HG02870 (cell line): ENCODE measurements at regions not wholly inside any gene's neighbourhood (a gene's known extent, or its start where the extent isn't known, plus 50 kb on each side); places are given as distances from the start of the nearest gene placed in this dataset.

Experiments
- ATAC-seq: cut with Tn5 transposase; IDR thresholded peaks from one replicate; pipeline ENCODE4 v1.9.1; 2021; ENCODE audit warnings: mild to moderate bottlenecking, moderate library complexity; ENCODE audit not compliant: unreplicated experiment

DNA sequence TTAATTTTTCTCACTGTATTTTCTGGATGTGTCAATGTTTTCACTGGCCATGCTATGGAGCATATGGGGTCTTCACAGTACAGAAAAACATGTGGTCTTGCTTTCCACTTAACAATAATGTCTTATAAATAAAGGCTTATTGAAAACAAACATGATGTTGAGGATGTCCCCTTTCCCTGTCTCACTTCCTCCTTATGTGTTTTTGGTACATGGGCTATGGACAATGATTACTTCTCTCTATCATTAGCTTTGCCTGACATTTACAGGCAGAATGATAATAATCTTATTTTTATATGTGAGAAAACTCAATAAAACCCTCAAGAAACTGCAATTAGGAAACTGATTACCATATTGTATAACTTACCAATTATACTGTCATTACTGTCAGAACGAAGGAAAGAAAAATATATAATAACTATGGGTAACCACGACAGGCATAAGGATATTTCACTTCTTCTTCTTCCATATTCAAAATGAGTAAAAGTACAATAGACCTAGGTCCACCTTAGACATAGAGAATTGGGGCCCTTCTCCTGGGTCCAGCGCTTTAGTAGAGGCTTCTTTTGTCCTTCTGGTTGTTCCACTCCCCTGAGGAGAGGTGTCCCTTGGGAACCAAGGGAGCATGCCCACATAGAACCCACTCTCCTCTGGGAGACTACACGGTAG is 375.0 kb downstream of the MAN2A1 start:
- ATAC-seq = no peak

DNA sequence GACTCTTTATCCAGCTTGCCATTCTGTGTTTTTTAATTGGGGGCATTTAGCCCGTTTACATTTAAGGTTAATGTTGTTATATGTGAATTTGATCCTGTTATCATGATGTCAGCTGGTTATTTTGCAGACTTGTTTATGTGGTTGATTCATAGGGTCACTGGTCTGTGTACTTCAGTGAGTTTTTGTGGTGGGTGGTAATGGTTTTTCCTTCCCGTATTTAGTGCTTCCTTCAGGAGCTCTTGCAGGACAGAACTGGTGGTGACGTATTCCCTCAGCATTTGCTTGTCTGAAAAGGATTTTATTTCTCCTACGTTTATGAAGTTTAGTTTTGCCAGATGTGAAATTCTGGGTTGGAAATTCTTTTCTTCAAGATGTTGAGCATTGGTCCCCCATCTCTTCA is 381.1 kb downstream of the MAN2A1 start:
- no peak for ATAC-seq

DNA sequence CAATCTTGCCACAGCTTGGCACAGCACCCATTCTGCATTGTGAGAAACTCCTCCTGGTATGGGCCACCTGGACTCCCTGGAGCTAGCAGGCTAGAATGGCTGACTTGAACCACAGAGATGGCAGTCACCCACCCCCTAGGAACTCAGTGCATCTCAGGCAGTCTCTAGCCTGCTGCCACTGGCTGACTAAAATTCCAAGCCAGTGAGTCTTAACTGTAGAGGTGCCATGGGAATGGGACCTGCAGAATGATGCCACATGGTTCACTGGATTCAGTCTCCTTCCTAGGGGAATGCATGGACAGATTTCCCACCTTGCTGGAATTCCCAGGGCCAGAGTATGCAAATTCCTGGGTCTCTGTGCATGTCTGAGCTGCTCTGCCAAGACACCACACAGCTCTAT is 382.9 kb downstream of the MAN2A1 start:
- no peak for ATAC-seq

DNA sequence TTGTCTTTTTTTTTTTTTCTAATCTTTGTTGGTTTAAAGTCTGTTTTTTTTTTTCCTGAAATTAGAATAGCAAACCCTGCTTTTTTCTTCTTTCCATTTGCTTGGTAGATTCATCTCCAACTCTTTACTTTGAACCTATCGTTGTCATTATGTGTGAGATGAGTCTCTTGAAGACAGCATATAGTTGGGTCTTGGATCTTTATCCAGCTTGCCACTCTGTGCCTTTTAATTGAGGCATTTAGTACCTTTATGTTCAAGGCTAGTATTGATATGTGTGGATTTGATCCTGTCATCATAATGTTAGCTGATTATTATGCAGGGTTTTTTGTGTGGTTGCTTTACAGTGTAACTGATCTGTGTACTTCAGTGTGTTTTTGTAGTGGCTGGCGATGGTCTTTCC is 383.8 kb downstream of the MAN2A1 start:
- no peak for ATAC-seq

DNA sequence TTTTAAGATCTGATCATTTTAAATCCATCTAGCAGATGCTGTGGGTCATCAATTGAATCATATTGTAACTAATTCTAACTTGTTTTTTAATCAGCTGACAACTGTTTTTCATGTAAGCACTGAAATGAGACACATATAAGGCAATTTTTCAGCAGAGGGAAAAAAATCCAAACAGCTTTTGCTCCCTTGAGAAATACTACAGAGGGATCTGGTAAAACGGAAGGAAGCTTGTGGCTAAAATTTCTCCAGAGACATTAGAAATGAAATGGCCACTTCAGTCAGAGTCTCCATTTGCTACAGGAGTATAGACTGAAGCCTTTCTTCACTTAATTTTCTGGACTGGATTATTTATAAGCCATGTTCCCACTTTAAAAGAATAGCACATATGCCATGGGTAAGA is 385.9 kb downstream of the MAN2A1 start:
- no peak for ATAC-seq

DNA sequence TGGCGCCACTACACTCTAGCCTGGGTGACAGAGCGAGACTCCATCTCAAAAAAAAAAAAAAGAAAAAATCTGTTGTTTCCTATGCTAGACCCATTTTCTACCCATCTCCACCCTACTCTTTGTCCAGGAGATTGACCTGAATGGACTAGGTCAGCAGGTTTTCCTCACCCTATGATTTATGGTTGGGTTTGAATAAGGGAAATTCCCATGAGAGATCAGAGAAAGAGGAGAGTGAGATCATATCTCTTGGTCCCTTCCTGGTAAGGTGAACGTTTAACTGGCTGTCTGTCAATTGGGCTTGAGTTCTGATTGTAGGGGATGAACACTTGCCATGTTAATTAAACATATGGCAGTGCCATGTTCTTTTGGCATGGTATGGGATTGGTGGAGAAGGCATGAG is 387.4 kb downstream of the MAN2A1 start:
- no peak for ATAC-seq

DNA sequence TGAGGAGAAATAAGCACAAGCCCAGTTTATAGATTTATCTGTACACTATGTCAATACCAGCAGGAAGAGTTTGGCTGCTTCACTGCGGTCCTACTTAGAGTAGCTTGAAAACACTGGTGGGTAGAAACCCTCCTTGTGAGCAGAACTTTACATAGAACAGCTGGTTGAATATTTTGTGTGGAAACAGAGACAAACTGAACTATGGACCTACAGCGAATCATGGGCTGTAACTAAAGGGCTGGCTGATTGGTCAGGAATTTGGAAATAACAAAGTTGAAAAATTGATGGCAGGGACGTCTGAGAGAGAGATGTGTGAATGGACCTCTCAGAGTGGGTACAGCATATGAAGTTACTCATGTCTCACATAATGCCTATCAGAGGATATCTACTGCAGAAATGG is 392.5 kb downstream of the MAN2A1 start:
- no peak for ATAC-seq

DNA sequence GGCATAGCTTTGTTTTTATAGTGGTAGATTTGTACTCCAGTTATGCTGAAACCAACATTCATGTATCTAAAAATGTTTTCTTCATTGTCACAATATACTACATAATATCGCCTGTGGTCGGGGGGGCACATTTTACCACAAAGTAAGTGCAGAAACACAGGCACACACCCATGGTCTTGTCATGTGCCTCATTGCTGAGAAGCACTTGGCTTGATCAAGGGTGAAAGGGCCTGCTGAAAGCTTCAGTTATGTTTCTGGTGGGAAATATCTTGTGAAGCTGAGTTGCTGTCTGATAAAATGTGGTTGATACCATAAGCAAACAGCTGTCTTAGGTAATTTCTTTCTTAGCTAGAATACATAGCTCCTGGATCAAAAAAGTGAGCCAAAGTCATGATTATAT is 393.1 kb downstream of the MAN2A1 start:
- no peak for ATAC-seq

DNA sequence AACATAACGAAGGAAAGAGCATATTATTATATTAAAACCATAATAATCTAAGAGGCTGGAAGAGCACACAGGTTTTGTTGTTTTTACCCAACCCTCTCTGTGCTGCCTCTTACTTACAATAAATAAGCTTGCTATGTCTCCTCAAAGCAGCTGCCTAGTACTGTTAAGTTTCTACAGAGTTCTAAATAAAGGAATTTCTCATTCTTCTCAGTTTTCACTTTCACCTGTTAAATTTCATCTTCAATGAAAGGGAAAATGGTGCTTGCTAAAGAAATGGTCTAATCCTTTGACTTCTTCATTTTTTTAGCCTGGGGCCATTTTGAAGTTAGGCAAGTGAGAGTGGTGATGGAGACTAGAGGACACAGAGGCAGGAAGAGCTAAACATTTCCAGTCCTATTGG is 396.1 kb downstream of the MAN2A1 start:
- no peak for ATAC-seq

DNA sequence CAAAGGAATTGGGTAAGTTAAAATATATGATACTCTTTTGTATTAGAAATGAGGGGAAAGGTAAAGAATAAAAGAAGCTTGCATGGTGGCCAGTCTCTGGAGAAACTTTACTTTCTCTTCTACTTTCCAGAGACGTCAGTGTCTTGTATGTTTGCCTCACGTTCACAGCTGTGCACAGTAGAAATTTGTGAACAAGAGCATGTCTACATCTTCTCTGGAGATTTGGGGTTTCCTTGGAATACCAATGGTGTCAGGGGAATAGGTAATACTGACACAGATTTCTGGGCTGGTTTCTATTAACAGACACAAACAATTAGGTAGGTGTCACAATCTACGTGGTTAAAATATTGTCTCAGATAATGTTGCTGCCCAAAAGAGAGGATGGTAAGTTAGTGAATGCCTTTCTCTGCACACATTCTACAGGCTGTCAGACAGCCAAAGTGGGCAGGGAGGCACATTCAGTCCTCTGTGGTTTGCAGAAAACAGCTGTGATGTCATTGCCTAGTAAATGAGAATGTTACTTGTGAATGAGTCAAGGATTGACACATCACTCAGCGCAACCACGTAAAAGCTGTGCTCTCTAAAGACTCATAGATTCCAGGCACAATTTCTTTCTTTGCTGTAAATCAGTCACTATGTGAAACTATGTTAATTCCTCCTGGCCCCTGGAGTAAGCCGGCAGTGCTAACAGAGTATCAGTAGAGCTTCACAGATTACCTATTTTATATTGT is 397.1 kb downstream of the MAN2A1 start:
- no peak for ATAC-seq

DNA sequence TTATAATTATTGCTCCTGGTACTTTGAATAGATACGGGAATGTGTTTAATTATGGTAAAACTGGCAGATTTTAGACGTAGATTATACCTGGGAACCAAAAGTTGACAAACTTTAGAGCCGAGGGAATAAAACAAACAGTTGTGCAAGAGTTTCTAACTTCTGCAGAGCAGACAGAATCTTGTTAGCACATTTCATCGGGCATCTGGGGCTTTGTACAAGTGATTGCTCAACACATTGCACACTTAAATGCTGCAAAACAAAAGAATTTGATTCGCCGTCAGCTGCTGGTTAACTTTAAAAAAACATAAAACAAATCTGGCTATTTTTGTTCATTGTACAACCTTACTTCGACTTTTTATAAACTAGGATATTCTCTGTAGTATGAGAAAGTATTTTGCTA is 398.1 kb downstream of the MAN2A1 start:
- ATAC-seq = no peak

DNA sequence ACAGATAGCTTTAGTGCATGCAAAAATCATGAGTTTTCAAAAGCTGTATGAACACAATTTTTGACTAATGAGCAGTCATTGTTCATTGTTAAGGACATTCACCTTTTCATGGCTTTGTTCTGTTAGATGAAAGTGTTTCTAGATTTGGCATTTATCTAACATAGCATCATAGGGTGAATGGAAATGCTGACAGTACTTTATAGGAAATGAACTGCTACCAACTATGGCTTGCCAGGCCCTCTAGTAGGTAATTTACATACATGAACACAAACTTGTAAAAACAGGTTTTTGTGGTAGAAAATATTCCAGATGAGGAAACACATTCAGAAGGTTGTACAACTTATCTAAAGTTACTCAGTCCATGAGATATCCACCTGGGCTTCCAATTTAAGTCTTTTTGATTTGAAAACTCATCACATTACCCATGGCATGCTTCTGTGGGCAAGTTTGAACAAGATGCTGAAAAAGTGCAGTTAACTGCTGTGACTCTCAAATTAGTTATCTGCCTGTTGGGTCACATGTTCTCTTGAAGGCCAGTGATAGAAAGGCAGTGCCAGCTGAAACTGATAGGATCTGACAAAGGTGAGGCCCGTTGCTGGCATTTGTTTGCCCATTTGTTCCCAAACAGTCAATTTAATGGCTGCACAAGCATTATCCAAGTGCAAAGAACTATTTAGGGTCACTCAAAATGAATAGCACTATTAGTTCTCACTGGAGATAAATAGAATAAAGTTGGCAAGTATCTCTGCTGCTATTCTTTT is 399.1 kb downstream of the MAN2A1 start:
- ATAC-seq = no peak

DNA sequence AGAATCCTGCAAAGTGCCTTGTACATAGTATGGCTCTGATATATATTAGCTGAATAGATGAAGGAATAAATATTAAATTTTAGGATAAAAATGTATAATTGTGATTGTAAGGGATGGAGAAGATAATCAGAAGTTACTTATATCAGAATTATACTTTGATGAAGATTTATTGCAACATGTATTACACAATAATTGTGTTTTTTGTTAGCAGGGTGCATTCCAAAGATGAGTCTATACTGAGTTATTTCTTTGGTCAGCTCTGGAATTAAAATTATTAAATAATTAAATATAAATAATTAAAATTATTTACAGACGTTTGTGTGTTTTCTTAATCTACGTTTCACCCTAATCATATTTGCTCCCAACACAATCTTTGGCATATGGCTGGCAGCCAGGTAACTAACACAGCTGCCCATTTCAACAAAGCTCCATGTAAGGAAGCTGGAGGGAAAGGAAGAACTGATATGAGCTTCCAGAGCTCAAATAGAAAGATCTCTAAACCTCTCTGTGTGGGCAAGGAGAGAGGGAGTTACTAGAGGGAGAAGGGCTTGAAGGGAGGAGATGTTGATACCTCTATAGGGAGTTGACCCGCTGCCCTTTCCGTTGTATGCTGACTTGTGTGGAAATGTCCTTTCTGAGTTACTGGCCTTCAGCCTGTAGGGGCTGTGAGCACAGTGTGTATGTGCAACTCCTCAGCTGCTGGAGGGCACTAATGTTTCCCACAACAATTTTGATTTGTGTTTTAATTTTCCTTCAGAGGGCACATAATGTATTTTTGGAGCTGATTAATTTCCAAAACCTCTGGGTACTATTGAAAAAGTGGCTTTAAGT is 403.4 kb downstream of the MAN2A1 start:
- no peak for ATAC-seq

DNA sequence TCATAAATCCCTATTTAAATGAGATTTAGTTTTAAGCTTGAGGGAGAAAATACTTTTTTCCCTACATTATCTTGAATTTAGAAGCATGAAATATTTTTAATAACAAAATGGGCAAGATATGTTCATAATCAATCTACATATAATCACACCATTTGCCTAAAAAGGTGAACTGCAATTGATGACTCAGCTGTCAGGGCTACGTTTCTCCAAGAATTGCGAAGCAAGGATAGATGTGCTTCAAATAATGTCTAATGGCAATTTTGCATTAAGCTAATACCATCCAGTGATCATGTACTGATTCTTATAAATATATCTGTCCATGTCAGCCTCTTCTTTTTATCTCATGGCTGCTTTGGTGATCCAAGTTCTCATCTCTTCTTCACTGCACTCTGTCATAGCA is 404.4 kb downstream of the MAN2A1 start:
- no peak for ATAC-seq

DNA sequence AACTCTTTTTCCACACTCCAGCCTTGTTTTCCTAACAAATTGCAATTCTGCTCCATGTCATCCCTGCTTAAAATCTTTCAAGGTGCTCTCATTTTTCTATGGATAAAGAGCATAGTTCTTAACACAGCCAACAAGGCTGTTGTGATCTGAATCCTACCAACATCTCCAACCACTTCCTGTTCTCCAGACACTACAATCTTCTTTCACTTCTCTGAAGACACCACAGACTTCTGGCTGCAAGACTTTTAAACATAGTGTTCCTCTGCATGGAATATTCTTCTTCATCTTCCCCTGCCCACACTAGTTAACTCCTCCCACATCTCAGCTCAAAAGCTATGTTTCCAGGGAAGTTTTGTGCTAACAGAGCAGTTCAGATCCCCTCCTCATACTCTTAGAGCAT is 404.8 kb downstream of the MAN2A1 start:
- no peak for ATAC-seq

DNA sequence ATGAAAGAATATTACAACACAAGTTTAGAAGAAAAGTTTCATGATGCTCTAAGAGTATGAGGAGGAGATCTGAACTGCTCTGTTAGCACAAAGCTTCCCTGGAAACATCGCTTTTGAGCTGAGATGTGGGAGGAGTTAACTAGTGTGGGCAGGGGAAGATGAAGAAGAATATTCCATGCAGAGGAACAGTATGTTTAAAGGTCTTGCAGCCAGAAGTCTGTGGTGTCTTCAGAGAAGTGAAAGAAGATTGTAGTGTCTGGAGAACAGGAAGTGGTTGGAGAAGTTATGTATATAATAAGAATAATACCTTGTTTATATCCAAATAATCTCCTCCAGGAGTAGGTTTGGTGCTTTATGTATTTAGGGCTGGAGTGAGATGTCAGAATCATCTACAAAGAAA is 406.7 kb downstream of the MAN2A1 start:
- no peak for ATAC-seq

DNA sequence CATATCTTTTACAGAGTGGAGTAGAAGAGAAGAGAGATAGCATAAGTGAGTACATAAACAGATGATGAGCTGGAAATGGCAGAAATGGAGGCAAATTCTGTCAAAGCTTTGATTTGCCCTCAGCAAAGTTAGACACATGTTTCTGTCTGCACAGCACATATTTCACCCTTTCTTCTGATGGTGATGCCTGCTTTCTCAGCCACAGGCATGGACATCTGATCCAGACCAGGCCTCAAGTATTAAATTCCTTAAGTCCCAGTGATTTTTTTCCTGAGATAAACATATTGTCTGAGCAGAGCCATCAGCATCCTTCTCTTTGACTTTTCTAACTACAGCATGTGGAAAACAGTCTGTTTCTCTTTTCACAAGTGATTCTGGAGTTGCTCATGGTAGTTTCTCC is 409.8 kb downstream of the MAN2A1 start:
- no peak for ATAC-seq

DNA sequence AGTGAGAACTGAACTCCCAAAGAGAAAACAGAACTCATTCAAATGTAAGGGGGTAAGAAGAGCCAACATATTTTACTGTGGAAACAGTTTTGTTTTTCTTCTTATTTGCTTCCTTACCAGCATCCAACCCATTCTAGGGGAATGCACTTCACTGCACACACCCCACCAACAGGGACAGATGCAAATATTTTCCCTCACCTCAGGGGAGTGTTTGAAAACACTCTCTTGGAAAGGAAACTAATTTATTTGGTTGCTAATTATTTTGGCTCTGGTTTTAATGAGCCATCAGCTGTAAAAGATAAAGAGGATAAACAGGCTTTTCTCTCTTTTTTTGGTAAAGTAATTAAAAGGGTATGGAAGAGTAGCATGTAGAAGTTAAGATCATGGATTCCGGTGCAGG is 413.4 kb downstream of the MAN2A1 start:
- no peak for ATAC-seq

DNA sequence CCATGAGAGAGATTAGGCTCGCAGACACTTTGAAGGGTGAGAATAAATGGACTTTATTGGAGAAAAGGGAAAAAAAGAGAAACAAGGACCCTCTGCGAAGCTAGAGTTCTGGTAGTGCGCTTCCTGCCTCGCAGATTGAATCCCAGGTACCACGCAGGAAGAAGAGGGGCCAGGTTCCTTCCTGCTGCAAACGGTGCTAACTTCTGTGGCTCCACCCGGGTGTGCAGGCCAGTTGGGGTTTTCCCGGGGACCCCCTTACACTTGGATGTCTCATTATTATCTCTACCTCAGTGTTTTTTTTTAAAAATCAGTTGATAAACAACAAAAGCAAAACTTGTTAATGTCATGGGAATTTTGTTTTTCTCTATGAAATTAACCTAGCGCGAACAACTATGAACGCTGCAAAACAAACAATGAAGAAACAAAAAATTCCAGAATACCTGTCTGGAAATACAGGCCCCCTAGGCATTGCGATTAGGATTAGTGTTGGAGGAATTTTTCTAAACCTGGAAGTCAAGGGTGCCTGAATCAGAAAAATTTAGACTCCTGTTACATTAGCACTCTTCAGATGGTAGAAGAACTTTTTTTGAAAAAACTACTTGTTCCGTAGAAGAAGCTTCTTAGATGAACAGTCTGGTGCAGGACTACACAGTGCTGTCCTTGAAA is 414.5 kb downstream of the MAN2A1 start:
- no peak for ATAC-seq

DNA sequence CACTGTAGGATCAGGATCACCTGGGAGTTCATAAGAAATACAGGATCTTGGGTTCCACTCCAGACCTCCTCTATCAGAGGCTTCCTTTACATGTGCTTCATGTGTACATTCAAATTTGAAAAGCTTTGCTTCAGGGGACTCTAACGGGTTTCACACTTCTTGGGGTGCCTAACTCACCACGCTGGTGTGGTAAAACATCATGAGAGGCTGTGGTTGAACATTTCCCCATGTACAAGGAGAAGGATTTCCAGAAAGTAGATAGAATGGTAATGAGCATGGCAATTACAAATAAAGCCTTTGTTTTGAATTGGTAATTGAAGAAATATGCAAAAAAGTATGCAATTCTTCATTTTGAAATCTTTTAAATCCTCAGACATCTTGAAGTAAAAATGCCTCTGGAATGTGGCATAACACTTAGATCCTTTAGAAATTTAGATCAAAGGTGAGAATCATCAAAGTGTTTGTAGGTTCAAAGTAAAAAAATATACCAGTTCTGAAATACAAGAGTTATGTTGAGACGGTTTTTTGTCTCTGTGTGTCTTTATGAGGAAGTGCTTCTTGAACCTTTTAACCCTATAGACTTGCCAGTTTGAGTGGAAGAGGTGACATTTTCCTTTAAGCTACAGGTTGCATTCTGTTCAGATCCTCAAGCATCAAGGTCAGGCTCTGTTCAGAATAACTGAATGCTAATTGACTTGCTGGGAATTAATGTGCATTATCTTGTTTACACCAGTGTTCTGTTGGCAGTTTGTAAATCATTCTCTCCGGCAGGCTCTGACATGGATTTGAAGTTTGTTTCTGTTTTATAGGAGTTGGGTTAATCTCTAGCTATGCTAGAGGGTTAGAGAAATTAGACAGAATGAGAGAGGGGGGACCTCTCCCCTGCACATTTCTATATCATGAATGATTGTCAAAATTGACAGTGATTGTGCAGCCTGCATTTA is 415.3 kb downstream of the MAN2A1 start:
- ATAC-seq = no peak
